ENCODE measurements at regions not wholly inside any gene's neighbourhood (a gene's known extent, or its start where the extent isn't known, plus 50 kb on each side); places are given as distances from the start of the nearest gene placed in this dataset.
A peak's percentile ranks its signal among the peaks of the same experiment; 100 is the strongest.
"Not testable (repeated sequence)": the region's sequence is repeated elsewhere in the genome, so short reads cannot be mapped to it uniquely, and the experiment has no call there.

GRCh38 chr4:18103876-18104605 lies 82.5 kb upstream of the LCORL start:
- DNase-seq (ENCODE audit: low read depth in 3 of 3) = no peak

GRCh38 chr4:18100657-18101056 lies 79.1 kb upstream of the LCORL start:
- no peak for DNase-seq (ENCODE audit: low read depth in 3 of 3)

- DNase-seq (ENCODE audit: low read depth in 3 of 3) = not testable (repeated sequence)
Measured at GRCh38 chr4:18090447-18090846, 68.9 kb upstream of the LCORL start.

GRCh38 chr4:18082236-18082635 lies 60.7 kb upstream of the LCORL start:
- no peak for DNase-seq (ENCODE audit: low read depth in 3 of 3)

DNA sequence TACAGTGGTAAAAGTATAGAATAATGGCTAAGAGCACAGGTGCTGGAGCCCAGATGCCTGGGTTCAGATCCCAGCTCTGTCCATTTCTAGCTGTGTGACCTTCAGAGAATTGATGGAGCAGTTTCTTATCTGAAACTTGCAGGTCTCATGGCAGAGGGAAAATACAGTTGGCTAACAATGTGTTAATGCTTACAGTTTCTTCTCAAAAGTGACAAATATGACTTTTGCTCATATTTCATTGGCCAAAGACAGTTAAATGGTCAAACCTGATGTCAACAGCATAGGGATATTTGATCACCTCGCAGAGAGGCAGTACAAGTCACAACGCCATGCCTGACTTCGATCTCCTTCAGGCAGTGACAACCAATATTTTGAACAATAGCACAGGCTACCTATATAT lies 60.2 kb upstream of the LCORL start:
- no peak for DNase-seq (ENCODE audit: low read depth in 3 of 3)

DNA sequence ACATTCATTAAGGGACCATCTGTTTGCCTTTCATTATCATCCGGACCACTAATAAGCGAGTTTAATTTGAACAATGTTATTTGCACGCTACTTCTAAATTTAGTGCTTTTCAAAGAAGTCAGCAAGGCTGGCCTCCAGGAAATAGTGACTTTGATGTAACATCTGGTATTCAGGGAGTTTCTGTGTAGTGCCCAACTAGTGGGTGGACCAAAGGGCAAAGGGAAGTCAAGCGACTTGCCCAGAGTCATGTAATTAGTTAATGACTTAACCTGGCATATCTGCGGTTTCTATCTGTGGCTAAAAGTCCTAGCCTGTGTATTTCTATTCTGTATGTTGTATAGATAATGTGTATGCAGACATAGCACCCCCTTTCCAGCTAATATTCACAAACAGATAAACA lies 56.3 kb upstream of the LCORL start:
- no peak for DNase-seq (ENCODE audit: low read depth in 3 of 3)

DNA sequence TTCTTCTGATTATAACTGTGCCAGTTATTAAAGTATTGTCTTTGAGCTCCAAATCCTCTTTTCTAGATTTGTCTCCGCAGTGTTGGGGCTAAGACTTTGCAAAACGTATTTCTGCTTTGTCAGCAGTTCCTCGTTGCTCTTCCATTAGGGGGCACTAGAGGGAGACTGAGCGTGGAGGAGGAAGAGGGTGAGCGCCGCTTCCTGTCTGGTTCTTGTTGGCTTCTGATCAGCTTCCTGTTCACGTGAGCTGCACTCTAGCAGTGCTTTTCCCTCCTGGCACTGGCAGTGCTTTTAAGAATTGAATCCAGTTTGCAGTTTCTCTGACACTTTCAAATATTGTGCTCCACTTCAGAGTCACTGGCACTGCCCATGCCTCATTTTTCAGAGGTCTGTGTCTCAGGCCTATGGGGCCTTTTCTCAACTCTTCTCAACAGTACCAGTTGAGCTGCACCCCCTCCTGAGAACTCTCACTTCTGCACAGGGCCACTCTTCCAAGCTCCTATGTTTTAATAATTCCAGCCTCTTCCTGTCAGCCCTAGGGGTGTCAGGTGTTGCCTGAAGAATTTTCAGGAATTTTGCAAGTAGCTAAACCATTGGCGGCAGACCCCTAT lies 54.4 kb upstream of the LCORL start:
- peak; percentile 3 to 26 (median 8) for DNase-seq (ENCODE audit: low read depth in 3 of 3)

- DNase-seq (ENCODE audit: low read depth in 3 of 3) = no peak
Measured at GRCh38 chr4:18071894-18072293, 50.3 kb upstream of the LCORL start.
